Heart left ventricle (tissue), 16 donors: ENCODE measurements at regions not wholly inside any gene's neighbourhood (a gene's known extent, or its start where the extent isn't known, plus 50 kb on each side); places are given as distances from the start of the nearest gene placed in this dataset.

Source experiments
- ATAC-seq, 4 donors: fragments of 200-7000 bp; cut with Tn5 transposase; one replicate each; pipeline ENCODE4 v1.9.1; 2020 to 2022; ENCODE audit warnings: moderate library complexity in 4 of 4, mild to moderate bottlenecking in 3 of 4, moderate number of reproducible peaks in 1 of 4
- DNase-seq, 5 donors: peaks; one replicate each; pipeline ENCODE4 v3.0.0-alpha.2; 2020
- H3K27ac ChIP-seq, 12 donors: fragments of 200-600 bp; sonication (generic) in 4 of 12; one replicate each; pipeline versions ENCODE4 v1.5.0 to v1.8.0; 2016 to 2022; ENCODE audit warnings: mild to moderate bottlenecking in 2 of 12
- H3K27me3 ChIP-seq, 9 donors: fragments of 200-600 bp; sonication (generic) in 2 of 9; one replicate each; pipeline versions ENCODE4 v1.5.1 to v1.8.0; 2016 to 2022; ENCODE audit warnings: mild to moderate bottlenecking in 3 of 9
- H3K36me3 ChIP-seq, 9 donors: fragments of 200-600 bp; sonication (generic) in 2 of 9; one replicate each; pipeline versions ENCODE4 v1.5.0 to v1.8.0; 2018 to 2022; ENCODE audit warnings: mild to moderate bottlenecking in 2 of 9
- H3K4me1 ChIP-seq, 12 donors: fragments of 200-600 bp; sonication (generic) in 4 of 12; one replicate each; pipeline versions ENCODE4 v1.5.0 to v1.8.0; 2016 to 2022; ENCODE audit warnings: mild to moderate bottlenecking in 3 of 12
- H3K4me3 ChIP-seq, 12 donors: fragments of 200-600 bp; sonication (generic) in 4 of 12; one replicate each; pipeline versions ENCODE4 v1.5.0 to v1.8.0; 2017 to 2022; ENCODE audit warnings: mild to moderate bottlenecking in 9 of 12, moderate library complexity in 4 of 12
- H3K9me3 ChIP-seq, 12 donors: fragments of 200-600 bp; sonication (generic) in 4 of 12; one replicate each; pipeline versions ENCODE4 v1.5.0 to v1.8.0; 2016 to 2022; ENCODE audit warnings: mild to moderate bottlenecking in 1 of 12
- CTCF ChIP-seq, 12 donors: fragments of 200-600 bp; sonication (generic) in 4 of 12; IDR thresholded peaks; one replicate each; pipeline versions ENCODE4 v1.5.0 to v1.8.0; 2018 to 2022; ENCODE audit warnings: antibody characterized with exemption in 12 of 12, mild to moderate bottlenecking in 5 of 12
- POLR2A ChIP-seq, 2 donors: fragments of 450-650 bp; IDR thresholded peaks; one replicate each; pipeline ENCODE4 v1.6.1; 2017; ENCODE audit warnings: antibody characterized with exemption in 2 of 2, mild to moderate bottlenecking in 2 of 2, moderate library complexity in 2 of 2
- WGBS, 4 donors: extraction: QIAGEN DNeasy Blood & Tissue Kit in 2 of 4; methylation state at CpG; one replicate each; pipeline versions ENCODE4 v1.1.5 to v1.1.7; 2013 to 2018; 5-methylcytosine and 5-hydroxymethylcytosine counted together
- intact Hi-C, 10 donors: fragments of 100-400 bp; cut with DNase I; formaldehyde crosslinking; loops; one replicate each; pipeline versions ENCODE4 v1.11.1 to v1.14.2; 2022
- donor health status: ischemic (EF 13 %, LVEDD 7.1; RV severe dilation, severe dysfunction).
- donor health status: healthy with polysubstance abuse.
- donor health status: DM: no; HTN: yes; CAD: no.
- donor health status: DM: no; HTN: no; CAD: no.
- donor health status: ischemic (EF 25% LVEDD 6.9; RV normal size, moderate dysfunction).
- donor health status: ischemic (EF 25% LVEDD 5.7; RV mildly dilated, moderate dysfunction).
- donor health status: healthy.
- donor health status: DM: yes; HTN: yes; CAD: no.
- donor health status: ischemic (EF 35%, LVEDD 5.7; RV mildly dilated, moderate dysfunction).
- donor health status: nonischemic (EF 11% LVEDD 7.7; RV severe dilation, severe dysfunction).
- donor health status: DM: yes; HTN: yes; CAD: no.
- donor health status: PGD.
- donor health status: ischemic (EF 29% LVEDD 5.4; RV normal size, mild dysfunction).
- donor health status: nonischemic (EF 23%, LVEDD 6.1; RV moderate dilation, normal function).

GRCh38 chr1:37309574-37309973 is 164.8 kb upstream of the ZC3H12A start:
- no peaks in the 10 kb centered on the region for H3K36me3 ChIP-seq
- no peak for TF ChIP-seq POLR2A (IDR thresholded peaks at IDR 0.05)
- no peak for TF ChIP-seq CTCF (IDR thresholded peaks at IDR 0.05)
- DNase-seq (no peak), ATAC-seq (no peak)
- no peak overlapping the region for H3K27ac ChIP-seq
- no peaks in the 10 kb centered on the region for H3K9me3 ChIP-seq
- WGBS, 4 donors: 67 to 72% (median 69%) methylated on average over 3 of the region's 3 CpGs
- H3K4me1 ChIP-seq: no peaks in the 10 kb centered on the region
- intact Hi-C loops: no loop called here
- no peak overlapping the region for H3K4me3 ChIP-seq
- peaks cover 0 to 42% (median 9%) of the 10 kb centered on the region in 9 donors for H3K27me3 ChIP-seq

GRCh38 chr1:37310064-37310463 is 164.3 kb upstream of the ZC3H12A start:
- Histone ChIP-seq H3K4me1 (no peaks in the 10 kb centered on the region), H3K9me3 (no peaks in the 10 kb centered on the region), H3K27ac (no peak overlapping the region), H3K36me3 (no peaks in the 10 kb centered on the region), H3K27me3 (peaks cover 0 to 47% (median 9%) of the 10 kb centered on the region in 9 donors), H3K4me3 (no peak overlapping the region)
- ATAC-seq (no peak), DNase-seq (no peak)
- intact Hi-C loops: no loop called here
- 79 to 83% (median 80%) methylated on average over 13 of the region's 13 CpGs for WGBS, 4 donors
- no peak for TF ChIP-seq CTCF (IDR thresholded peaks at IDR 0.05)
- TF ChIP-seq POLR2A (IDR thresholded peaks at IDR 0.05): no peak

- intact Hi-C loops: no loop called here
- Histone ChIP-seq H3K27ac (no peak overlapping the region), H3K36me3 (no peaks in the 10 kb centered on the region), H3K27me3 (peaks cover 10 to 82% (median 42%) of the 10 kb centered on the region in 9 donors), H3K4me1 (peaks cover 0 to 6% (median 0%) of the 10 kb centered on the region in 12 donors), H3K4me3 (no peak overlapping the region), H3K9me3 (no peaks in the 10 kb centered on the region)
- TF ChIP-seq POLR2A (IDR thresholded peaks at IDR 0.05): no peak
- TF ChIP-seq CTCF (IDR thresholded peaks at IDR 0.05): no peak
- WGBS, 4 donors: 10 to 32% (median 17%) methylated on average over 4 of the region's 4 CpGs
- no peak for ATAC-seq
- no peak for DNase-seq
Measured at GRCh38 chr1:37315371-37315846, 159.0 kb upstream of the ZC3H12A start.

GRCh38 chr1:37317870-37318467 is 156.4 kb upstream of the ZC3H12A start:
- intact Hi-C loops: no loop called here
- WGBS, 4 donors: 7 to 10% (median 9%) methylated on average over 35 of the region's 35 CpGs
- H3K4me1 ChIP-seq: peaks cover 0 to 6% (median 0%) of the 10 kb centered on the region in 12 donors
- H3K4me3 ChIP-seq: no peak overlapping the region
- H3K36me3 ChIP-seq: no peaks in the 10 kb centered on the region
- ATAC-seq (no peak), DNase-seq (no peak)
- H3K27ac ChIP-seq: no peak overlapping the region
- no peaks in the 10 kb centered on the region for H3K9me3 ChIP-seq
- peaks cover 10 to 84% (median 39%) of the 10 kb centered on the region in 9 donors for H3K27me3 ChIP-seq
- TF ChIP-seq CTCF (IDR thresholded peaks at IDR 0.05): no peak
- no peak for TF ChIP-seq POLR2A (IDR thresholded peaks at IDR 0.05)
